Keratinocyte (primary cell): ENCODE measurements at regions not wholly inside any gene's neighbourhood (a gene's known extent, or its start where the extent isn't known, plus 50 kb on each side); places are given as distances from the start of the nearest gene placed in this dataset.

Experiments used
- DNase-seq: peaks from one replicate; pipeline ENCODE4 v3.0.0-alpha.2; 2011; ENCODE audit warnings: low read depth, missing footprints, low spot score
- FAIRE-seq: peaks from 2 replicates; lab custom pipeline; 2011; peaks lifted over from hg19 to GRCh38; lab: Jason Lieb, UNC
- H2AFZ ChIP-seq: 2 replicates; pipeline ENCODE4 v1.6.0; 2012; ENCODE audit warnings: low read length, control low read depth, inconsistent platforms; ENCODE audit not compliant: control insufficient read depth
- H3K27ac ChIP-seq: 2 replicates; pipeline ENCODE4 v1.5.1; 2011; ENCODE audit warnings: low read length; ENCODE audit not compliant: control insufficient read depth, insufficient read depth
- H3K27me3 ChIP-seq: 3 replicates; pipeline ENCODE4 v1.6.0; 2011; ENCODE audit warnings: low read length; ENCODE audit not compliant: control insufficient read depth, insufficient read depth; ENCODE audit errors: extremely low read depth
- H3K36me3 ChIP-seq, 2 experiments: 2 replicates in 1 of 2; 3 replicates in 1 of 2; pipeline ENCODE4 v1.5.1; 2011; ENCODE audit warnings: low read length in 2 of 2, mild to moderate bottlenecking in 1 of 2; ENCODE audit not compliant: control insufficient read depth in 2 of 2, insufficient read depth in 2 of 2; ENCODE audit errors: extremely low read depth in 1 of 2
- H3K4me1 ChIP-seq: 3 replicates; pipeline ENCODE4 v1.5.1; 2011; ENCODE audit warnings: low read length; ENCODE audit not compliant: control insufficient read depth, insufficient read depth; ENCODE audit errors: extremely low read depth
- H3K4me2 ChIP-seq: 3 replicates; pipeline ENCODE4 v1.6.0; 2011; ENCODE audit warnings: low read depth, low read length; ENCODE audit not compliant: control insufficient read depth, insufficient read depth; ENCODE audit errors: extremely low read depth
- H3K4me3 ChIP-seq, 3 experiments: fragments of 200-600 bp in 1 of 3; sonication (generic) in 1 of 3; 2 replicates in 2 of 3; 3 replicates in 1 of 3; pipeline ENCODE4 v1.5.1; 2011 to 2016; ENCODE audit warnings: low read length in 3 of 3, mild to moderate bottlenecking in 3 of 3, control low read depth in 2 of 3, inconsistent platforms in 1 of 3, low read depth in 1 of 3, mixed read lengths in 1 of 3, mixed run types in 1 of 3, moderate library complexity in 1 of 3; ENCODE audit not compliant: control insufficient read depth in 2 of 3, insufficient read depth in 2 of 3; ENCODE audit errors: extremely low read depth in 1 of 3
- H3K79me2 ChIP-seq: 2 replicates; pipeline ENCODE4 v1.6.0; 2012; ENCODE audit warnings: low read length; ENCODE audit not compliant: control insufficient read depth, insufficient read depth
- H3K9ac ChIP-seq: 3 replicates; pipeline ENCODE4 v1.6.0; 2011; ENCODE audit warnings: low read length; ENCODE audit not compliant: control insufficient read depth, insufficient read depth; ENCODE audit errors: extremely low read depth
- H3K9me1 ChIP-seq: 3 replicates; pipeline ENCODE4 v1.6.0; 2011; ENCODE audit warnings: low read length; ENCODE audit not compliant: control insufficient read depth, insufficient read depth; ENCODE audit errors: extremely low read depth
- H3K9me3 ChIP-seq: 2 replicates; pipeline ENCODE4 v1.5.1; 2012; ENCODE audit warnings: low read depth, low read length; ENCODE audit not compliant: control insufficient read depth
- H4K20me1 ChIP-seq: 3 replicates; pipeline ENCODE4 v1.6.0; 2011; ENCODE audit warnings: low read length; ENCODE audit not compliant: control insufficient read depth, insufficient read depth; ENCODE audit errors: extremely low read depth
- CTCF ChIP-seq, 3 experiments: IDR thresholded peaks in 1 of 3; conservative IDR thresholded peaks in 1 of 3; optimal IDR thresholded peaks in 1 of 3; 2 replicates in 2 of 3; 3 replicates in 1 of 3; pipeline versions ENCODE3 to v1.5.1; 2011; ENCODE audit warnings: low read length in 3 of 3, mild to moderate bottlenecking in 3 of 3, moderate library complexity in 2 of 3, control low read depth in 1 of 3, inconsistent platforms in 1 of 3; ENCODE audit not compliant: insufficient read depth in 2 of 3; ENCODE audit errors: extremely low read depth in 1 of 3
- EZH2 ChIP-seq: IDR thresholded peaks from one replicate; pipeline ENCODE4 v1.6.1; 2012; ENCODE audit warnings: inconsistent platforms, mild to moderate bottlenecking, low read length, moderate library complexity
- dilution Hi-C: fragments of 300-500 bp; cut with MboI; formaldehyde crosslinking; loops from one replicate; pipeline ENCODE4 v1.7.0; 2020; ENCODE audit warnings: low sequenced_read_pairs; ENCODE audit not compliant: extremely low pct_ligation_motif_present

- no peak overlapping the region for H3K9ac ChIP-seq
- no peak overlapping the region for H3K4me3 ChIP-seq
- no peaks in the 10 kb centered on the region for H3K79me2 ChIP-seq
- H3K9me1 ChIP-seq = no peaks in the 10 kb centered on the region
- dilution Hi-C loops = no loop called here
- no peak overlapping the region for H2AFZ ChIP-seq
- H3K36me3 ChIP-seq = no peaks in the 10 kb centered on the region
- H3K4me2 ChIP-seq = no peak overlapping the region
- no peaks in the 10 kb centered on the region for H3K27me3 ChIP-seq
- no peak for DNase-seq
- no peaks in the 10 kb centered on the region for H4K20me1 ChIP-seq
- TF ChIP-seq CTCF (optimal IDR thresholded peaks at IDR 0.05 in 1 of 3, IDR thresholded peaks at IDR 0.05 in 1 of 3, conservative IDR thresholded peaks at IDR 0.05 in 1 of 3; ENCODE audit: extremely low read depth in 1 of 3, insufficient read depth in 2 of 3, low read length in 3 of 3) (no peak), EZH2 (no peak)
- no peak for FAIRE-seq
- H3K4me1 ChIP-seq = no peaks in the 10 kb centered on the region
- H3K9me3 ChIP-seq = no peaks in the 10 kb centered on the region
- no peak overlapping the region for H3K27ac ChIP-seq
These were observed 133.1 kb downstream of the ASB9 start for GRCh38 chrX:15136795-15137194.

- Histone ChIP-seq H3K36me3 (no peaks in the 10 kb centered on the region), H3K9me1 (no peaks in the 10 kb centered on the region), H3K9me3 (no peaks in the 10 kb centered on the region), H3K9ac (no peak overlapping the region), H2AFZ (no peak overlapping the region), H3K4me1 (peaks cover 3% of the 10 kb centered on the region), H4K20me1 (no peaks in the 10 kb centered on the region), H3K79me2 (no peaks in the 10 kb centered on the region), H3K4me2 (no peak overlapping the region), H3K27me3 (no peaks in the 10 kb centered on the region), H3K27ac (no peak overlapping the region), H3K4me3 (no peak overlapping the region)
- dilution Hi-C loops = no loop called here
- FAIRE-seq (no peak), DNase-seq (no peak)
- TF ChIP-seq CTCF (optimal IDR thresholded peaks at IDR 0.05 in 1 of 3, IDR thresholded peaks at IDR 0.05 in 1 of 3, conservative IDR thresholded peaks at IDR 0.05 in 1 of 3; ENCODE audit: extremely low read depth in 1 of 3, insufficient read depth in 2 of 3, low read length in 3 of 3) (no peak), EZH2 (no peak)
These were observed 140.5 kb downstream of the ASB9 start for GRCh38 chrX:15129412-15129811.
